Testis (tissue), 2 donors: ENCODE measurements at regions not wholly inside any gene's neighbourhood (a gene's known extent, or its start where the extent isn't known, plus 50 kb on each side); places are given as distances from the start of the nearest gene placed in this dataset.

Experiments
- CTCF ChIP-seq, 3 experiments: fragments of 450-650 bp in 2 of 3; fragments of 200-600 bp in 1 of 3; sonication (generic) in 1 of 3; IDR thresholded peaks; one replicate each; pipeline ENCODE4 v1.5.1; 2016 to 2019; ENCODE audit warnings: antibody characterized with exemption in 3 of 3, mild to moderate bottlenecking in 2 of 3, moderate library complexity in 1 of 3
- POLR2A ChIP-seq: fragments of 450-650 bp; IDR thresholded peaks from one replicate; pipeline ENCODE4 v1.6.1; 2017; ENCODE audit warnings: antibody characterized with exemption, mild to moderate bottlenecking, moderate library complexity

GRCh38 chr11:21968702-21969101 is 224.2 kb upstream of the ANO5 start:
- TF ChIP-seq CTCF (IDR thresholded peaks at IDR 0.05) (no peak), POLR2A (no peak)
